Psoas muscle (tissue), 7 donors: ENCODE measurements at regions not wholly inside any gene's neighbourhood (a gene's known extent, or its start where the extent isn't known, plus 50 kb on each side); places are given as distances from the start of the nearest gene placed in this dataset.

Experiments
- ATAC-seq, 4 donors: fragments of 200-7000 bp; cut with Tn5 transposase; one replicate each; pipeline ENCODE4 v1.9.1; 2020; ENCODE audit warnings: moderate library complexity in 3 of 4, mild to moderate bottlenecking in 2 of 4
- DNase-seq, 2 donors: peaks; one replicate each; pipeline ENCODE4 v3.0.0-alpha.2; 2020
- H3K27ac ChIP-seq: fragments of 200-600 bp; one replicate; pipeline ENCODE4 v1.8.0; 2022
- H3K27me3 ChIP-seq, 3 donors: fragments of 200-600 bp in 1 of 3; one replicate each; pipeline versions ENCODE4 v1.6.1 to v1.8.0; 2013 to 2022; ENCODE audit warnings: low read length in 2 of 3, mild to moderate bottlenecking in 2 of 3, moderate library complexity in 1 of 3; ENCODE audit not compliant: insufficient read depth in 3 of 3
- H3K36me3 ChIP-seq, 2 donors: fragments of 200-600 bp in 1 of 2; one replicate each; pipeline versions ENCODE4 v1.6.1 to v1.8.0; 2013 to 2022; ENCODE audit warnings: low read depth in 1 of 2, mild to moderate bottlenecking in 1 of 2, moderate library complexity in 1 of 2; ENCODE audit not compliant: insufficient read depth in 1 of 2
- H3K4me1 ChIP-seq: fragments of 200-600 bp; one replicate; pipeline ENCODE4 v1.8.0; 2022
- H3K4me3 ChIP-seq: fragments of 200-600 bp; one replicate; pipeline ENCODE4 v1.8.0; 2022; ENCODE audit warnings: mild to moderate bottlenecking
- H3K9me3 ChIP-seq: fragments of 200-600 bp; one replicate; pipeline ENCODE4 v1.8.0; 2022
- CTCF ChIP-seq: fragments of 200-600 bp; IDR thresholded peaks from one replicate; pipeline ENCODE4 v1.8.0; 2022; ENCODE audit warnings: antibody characterized with exemption
- WGBS, 3 donors: extraction: QIAGEN DNeasy Blood & Tissue Kit; methylation state at CpG; one replicate each; pipeline versions ENCODE4 v1.1.6 to v1.1.7; 2013; 5-methylcytosine and 5-hydroxymethylcytosine counted together
- intact Hi-C, 2 donors: fragments of 100-400 bp; cut with DNase I; formaldehyde crosslinking; loops; one replicate each; pipeline versions ENCODE4 v1.11.0 to v1.14.2; 2022
- donor health status: healthy with polysubstance abuse.
- donor health status: DM: no; HTN: no; CAD: no; lungs with moderate emphysema.
- donor health status: Bipolar disorder and iron deficiency.
- donor health status: healthy.
- donor health status: DM: yes; HTN: yes; CAD: no.
- donor health status: DM: no; HTN: no; CAD: no.
- donor health status: DM: yes; HTN: yes; CAD: no.

- Histone ChIP-seq H3K4me3 (no peak overlapping the region), H3K9me3 (peaks cover 3% of the 10 kb centered on the region), H3K36me3 (no peaks in the 10 kb centered on the region), H3K27me3 (no peaks in the 10 kb centered on the region), H3K27ac (no peak overlapping the region), H3K4me1 (no peaks in the 10 kb centered on the region)
- no peak for DNase-seq
- ATAC-seq, result no peak
- intact Hi-C loops, result no loop called here
- WGBS, 3 donors, result 89 to 93% (median 89%) methylated on average over 5 of the region's 5 CpGs
- TF ChIP-seq CTCF, result no peak
These were observed 205.7 kb downstream of the TANC2 start for GRCh38 chr17:63171428-63172393.

GRCh38 chr17:63173450-63173849 is 207.4 kb downstream of the TANC2 start:
- no peak for ATAC-seq
- Histone ChIP-seq H3K4me1 (no peaks in the 10 kb centered on the region), H3K27me3 (no peaks in the 10 kb centered on the region), H3K4me3 (no peak overlapping the region), H3K36me3 (no peaks in the 10 kb centered on the region), H3K27ac (no peak overlapping the region), H3K9me3 (peaks cover 3% of the 10 kb centered on the region)
- no peak for DNase-seq
- 84 to 95% (median 94%) methylated on average over 1 of the region's 1 CpG for WGBS, 3 donors
- no peak for TF ChIP-seq CTCF
- intact Hi-C loops, result no loop called here

GRCh38 chr17:63173903-63174302 is 207.9 kb downstream of the TANC2 start:
- WGBS, 3 donors, result 18 to 56% (median 28%) methylated on average over 1 of the region's 1 CpG
- Histone ChIP-seq H3K4me1 (no peaks in the 10 kb centered on the region), H3K27me3 (no peaks in the 10 kb centered on the region), H3K4me3 (no peak overlapping the region), H3K9me3 (peaks cover 3% of the 10 kb centered on the region), H3K27ac (no peak overlapping the region), H3K36me3 (no peaks in the 10 kb centered on the region)
- no peak for ATAC-seq
- TF ChIP-seq CTCF, result no peak
- intact Hi-C loops, result no loop called here
- DNase-seq, result no peak

GRCh38 chr17:63178530-63178929 is 212.5 kb downstream of the TANC2 start:
- DNase-seq (no peak), ATAC-seq (no peak)
- Histone ChIP-seq H3K4me3 (no peak overlapping the region), H3K36me3 (no peaks in the 10 kb centered on the region), H3K27me3 (no peaks in the 10 kb centered on the region), H3K9me3 (peaks cover 3% of the 10 kb centered on the region), H3K27ac (no peak overlapping the region), H3K4me1 (no peaks in the 10 kb centered on the region)
- 31 to 47% (median 41%) methylated on average over 2 of the region's 2 CpGs for WGBS, 3 donors
- intact Hi-C loops, result no loop called here
- TF ChIP-seq CTCF, result no peak
